NCI-H748 treated with DMSO at 0.1 percent for 48 hours (cell line): ENCODE measurements at regions not wholly inside any gene's neighbourhood (a gene's known extent, or its start where the extent isn't known, plus 50 kb on each side); places are given as distances from the start of the nearest gene placed in this dataset.

Experiments used
- DNase-seq: peaks from one replicate; lab custom pipeline; 2025; lab: John Stamatoyannopoulos, UW

GRCh38 chr14:85276161-85276978, 253.6 kb upstream of the FLRT2 start:
- no peak for DNase-seq

DNA sequence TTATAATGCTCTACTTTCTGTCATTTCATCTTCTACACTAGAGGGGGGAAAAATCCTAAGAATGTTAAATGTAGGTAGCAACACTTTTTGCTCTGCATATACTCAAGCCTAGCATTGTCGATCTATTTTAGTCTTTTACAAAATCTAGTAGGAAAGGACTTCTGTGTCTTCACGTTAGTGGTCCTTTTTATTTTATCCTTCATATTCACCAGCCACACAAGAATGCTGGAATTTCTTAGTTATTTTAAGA, 253.0 kb upstream of the FLRT2 start:
- DNase-seq = no peak

DNA sequence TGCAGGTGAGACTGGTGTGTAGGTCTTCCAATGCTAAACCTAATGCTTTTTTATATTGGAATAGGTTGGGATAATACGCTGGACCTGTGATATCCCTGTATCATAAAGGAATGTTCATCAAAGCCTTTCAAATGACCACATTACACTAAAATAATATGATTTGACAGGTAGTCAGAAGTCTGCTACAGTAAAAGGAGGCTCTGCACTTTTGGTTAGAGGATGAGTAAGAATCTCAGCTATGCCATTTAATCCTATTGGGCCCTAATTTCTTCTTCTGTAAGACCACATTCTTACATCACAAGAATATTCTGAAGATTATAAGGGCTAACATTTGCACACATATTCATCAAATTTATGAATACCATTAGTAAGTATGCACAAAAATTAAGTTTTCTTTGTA, 250.5 kb upstream of the FLRT2 start:
- no peak for DNase-seq

- DNase-seq = no peak
Observed at GRCh38 chr14:85280074-85280473, 249.9 kb upstream of the FLRT2 start.

GRCh38 chr14:85281921-85282320, 248.0 kb upstream of the FLRT2 start:
- DNase-seq = no peak

DNA sequence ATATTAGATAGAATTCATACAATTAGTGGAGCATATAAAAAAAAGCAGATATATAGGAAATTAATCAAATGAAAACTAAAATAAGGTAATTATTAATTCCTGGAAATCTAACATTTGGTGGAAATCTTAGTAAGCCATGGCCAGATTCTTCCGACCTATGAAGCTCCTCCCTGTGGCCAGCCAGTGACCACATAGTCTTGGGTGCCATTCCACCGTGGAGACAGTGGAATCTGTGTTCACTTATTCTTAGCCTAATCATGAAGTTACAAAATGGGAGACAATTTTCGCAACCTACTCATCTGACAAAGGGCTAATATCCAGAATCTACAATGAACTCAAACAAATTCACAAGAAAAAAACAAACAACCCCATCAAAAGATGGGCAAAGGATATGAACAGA, 241.9 kb upstream of the FLRT2 start:
- DNase-seq = no peak

DNA sequence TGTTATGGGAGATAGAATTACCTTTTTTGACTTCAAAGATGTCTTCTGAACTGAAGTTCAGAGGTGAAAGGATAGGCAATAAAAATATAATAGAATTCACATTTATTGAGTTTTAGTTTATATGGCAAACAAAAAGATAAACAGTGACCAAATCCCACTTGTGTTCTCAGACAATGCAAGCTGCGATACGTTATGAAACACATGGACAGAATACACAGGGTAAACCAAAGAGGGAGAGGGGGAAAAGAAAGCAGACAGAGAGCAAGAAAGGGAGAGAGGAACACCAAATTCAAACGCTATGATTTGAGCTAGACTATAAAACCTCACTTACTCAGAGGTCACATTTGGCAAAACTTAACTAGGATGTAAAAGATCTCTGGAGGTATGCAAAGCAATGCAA, 238.2 kb upstream of the FLRT2 start:
- no peak for DNase-seq

GRCh38 chr14:85293612-85294234, 236.2 kb upstream of the FLRT2 start:
- no peak for DNase-seq

GRCh38 chr14:85295318-85295717, 234.6 kb upstream of the FLRT2 start:
- no peak for DNase-seq

DNA sequence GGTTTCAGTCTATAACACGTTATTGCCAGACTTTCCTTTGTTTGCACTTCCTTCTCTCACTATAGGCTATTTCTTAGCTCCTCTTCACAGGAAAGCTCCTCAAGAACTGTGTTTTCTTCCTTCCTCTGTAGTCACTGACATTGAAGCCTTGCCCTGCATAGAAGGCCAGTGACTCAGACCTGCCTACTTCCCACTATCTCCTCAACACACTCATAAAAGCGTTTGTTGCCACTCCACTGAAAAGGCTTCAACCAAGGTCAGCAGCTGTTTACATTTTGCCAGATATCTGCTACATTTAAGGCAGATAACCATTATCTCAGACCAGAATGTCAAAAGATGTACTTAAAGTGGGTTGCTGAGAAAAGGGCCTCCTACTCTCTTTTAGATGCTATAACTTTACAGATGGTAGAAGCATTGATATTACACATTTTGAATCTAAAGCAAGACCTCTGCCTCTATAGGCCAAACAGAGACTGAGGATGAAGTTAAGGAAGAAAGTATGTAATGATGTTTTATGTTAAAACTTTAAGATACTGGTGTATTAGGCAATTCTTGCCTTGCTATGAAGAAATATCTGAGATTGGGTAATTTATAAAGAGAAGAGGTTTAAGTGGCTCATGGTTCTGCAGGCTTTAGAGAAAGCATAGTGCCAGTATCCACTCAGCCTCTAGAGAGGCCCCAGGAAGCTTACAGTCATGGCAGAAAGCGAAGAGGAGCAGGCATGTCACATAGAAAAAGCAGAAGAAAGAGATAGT, 233.3 kb upstream of the FLRT2 start:
- DNase-seq = no peak

DNA sequence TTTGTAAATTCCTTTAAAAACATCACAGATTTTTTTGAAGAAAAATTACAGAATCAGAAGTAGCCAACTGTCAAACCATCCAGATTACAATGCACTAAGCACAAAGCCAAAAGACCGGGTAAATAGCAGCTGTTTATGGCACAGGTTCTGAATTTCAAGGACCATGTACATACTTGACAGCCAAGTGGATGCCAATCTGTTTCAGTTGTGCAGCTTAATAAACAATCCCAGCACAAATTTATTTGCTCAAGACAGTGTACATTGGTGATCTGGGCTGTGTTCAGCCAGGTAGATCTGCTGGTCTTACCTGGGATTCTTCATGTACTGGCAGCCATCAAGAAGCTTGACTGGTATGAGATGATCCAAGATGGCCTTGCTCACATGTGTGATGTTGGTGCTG, 229.8 kb upstream of the FLRT2 start:
- DNase-seq = peak; percentile 26

DNA sequence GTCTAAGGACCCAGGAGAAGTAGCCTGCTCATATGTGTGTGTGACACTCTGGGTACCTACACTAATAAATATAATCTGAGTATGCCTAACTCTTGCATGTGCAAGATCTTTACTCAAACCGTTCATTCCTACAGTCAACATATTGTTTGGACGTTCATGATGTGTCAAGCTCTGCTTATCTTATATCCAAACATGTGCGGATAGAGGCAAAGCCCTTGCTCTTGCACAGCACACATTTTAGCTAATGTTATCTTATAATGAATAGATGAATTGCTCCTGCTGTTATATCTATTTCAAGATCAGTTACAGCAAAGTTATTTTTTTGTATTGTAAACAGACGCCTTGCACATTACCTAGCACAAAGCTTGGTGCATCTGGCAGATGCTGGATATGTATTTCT, 228.4 kb upstream of the FLRT2 start:
- peak; percentile 73 for DNase-seq

GRCh38 chr14:85306024-85306423, 223.9 kb upstream of the FLRT2 start:
- no peak for DNase-seq

GRCh38 chr14:85308531-85309300, 221.2 kb upstream of the FLRT2 start:
- no peak for DNase-seq

GRCh38 chr14:85310491-85311272, 219.3 kb upstream of the FLRT2 start:
- DNase-seq = no peak

DNA sequence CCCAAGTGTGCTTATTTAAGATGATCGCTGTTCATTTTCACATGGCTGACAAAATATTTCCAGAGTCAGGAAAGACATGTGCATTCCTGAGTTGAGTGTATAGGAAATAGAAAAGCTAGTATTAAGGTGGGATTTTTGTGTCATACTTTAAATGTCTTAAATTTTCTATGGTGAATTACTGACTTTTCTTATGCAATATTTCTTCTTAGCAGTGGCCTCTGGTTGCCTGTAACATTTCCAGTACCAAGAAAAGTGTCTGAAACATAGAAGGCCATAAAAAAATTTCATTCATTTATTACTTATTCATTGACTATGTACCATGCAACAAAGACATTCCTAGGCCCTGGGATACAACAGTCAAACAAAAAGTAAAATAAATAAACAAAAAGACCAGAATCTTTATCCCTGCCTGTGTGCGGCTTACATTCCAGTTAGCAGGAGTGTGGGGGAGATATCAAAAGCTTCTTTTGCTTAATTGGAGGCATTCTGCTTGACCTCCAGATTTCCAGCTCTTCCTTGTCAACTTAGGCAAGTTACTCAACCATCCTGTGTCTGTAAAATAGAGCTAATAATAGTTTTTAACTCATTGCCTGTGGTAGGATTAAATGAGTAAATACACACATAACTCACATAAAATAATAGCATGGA, 216.3 kb upstream of the FLRT2 start:
- DNase-seq = no peak

- no peak for DNase-seq
Observed at GRCh38 chr14:85315290-85315689, 214.7 kb upstream of the FLRT2 start.

DNA sequence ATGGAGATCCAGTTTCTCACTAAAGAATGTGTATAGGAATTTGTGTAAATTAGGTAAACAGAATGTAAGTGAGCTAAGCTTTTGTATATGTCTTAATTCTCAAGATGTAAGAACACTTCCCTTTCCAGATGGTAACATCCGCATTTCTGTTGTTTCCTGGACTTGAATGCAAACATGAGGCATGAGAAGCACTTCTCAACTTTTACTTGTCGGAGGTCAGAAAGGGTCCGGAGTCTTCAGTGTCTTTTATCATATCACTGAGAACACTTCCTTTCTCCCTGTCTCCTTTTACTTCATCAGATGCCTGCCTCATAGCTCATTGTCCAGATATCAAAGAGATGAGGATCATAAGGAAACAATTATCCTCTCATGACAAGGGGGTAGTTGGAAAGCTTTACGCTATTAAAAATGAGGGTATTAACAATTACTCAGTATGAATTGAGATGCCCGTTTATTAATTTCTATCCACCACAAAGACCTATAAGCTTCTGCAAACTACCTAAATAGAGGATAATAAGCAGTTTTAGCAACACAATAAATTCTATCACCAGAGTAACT, 214.1 kb upstream of the FLRT2 start:
- no peak for DNase-seq

GRCh38 chr14:85316701-85317410, 213.1 kb upstream of the FLRT2 start:
- no peak for DNase-seq

DNA sequence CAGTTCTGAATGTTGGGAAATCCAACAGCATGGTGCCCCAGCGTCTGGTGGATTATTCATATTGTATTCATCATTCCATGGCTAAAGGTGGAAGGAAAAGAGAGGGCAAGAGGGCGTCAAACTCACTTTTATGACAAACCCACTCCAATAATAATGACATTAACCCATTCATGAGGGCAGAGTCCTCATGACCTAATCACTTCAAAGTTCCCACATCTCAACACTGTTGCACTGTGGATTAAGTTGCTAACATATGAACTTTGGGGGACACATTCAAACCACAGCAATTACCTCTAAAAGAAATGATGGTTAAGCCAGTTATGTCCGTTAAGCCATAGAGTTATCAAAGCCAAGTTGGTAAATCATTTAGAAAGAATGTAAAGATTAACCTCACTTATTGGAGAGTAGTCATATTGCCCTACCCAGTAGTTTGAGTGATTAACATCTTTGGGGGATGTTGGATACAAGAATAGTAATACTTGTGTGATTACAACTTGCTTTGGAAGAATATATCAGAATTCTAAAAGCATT, 212.4 kb upstream of the FLRT2 start:
- no peak for DNase-seq
